ENCODE measurements at regions not wholly inside any gene's neighbourhood (a gene's known extent, or its start where the extent isn't known, plus 50 kb on each side); places are given as distances from the start of the nearest gene placed in this dataset.

DNA sequence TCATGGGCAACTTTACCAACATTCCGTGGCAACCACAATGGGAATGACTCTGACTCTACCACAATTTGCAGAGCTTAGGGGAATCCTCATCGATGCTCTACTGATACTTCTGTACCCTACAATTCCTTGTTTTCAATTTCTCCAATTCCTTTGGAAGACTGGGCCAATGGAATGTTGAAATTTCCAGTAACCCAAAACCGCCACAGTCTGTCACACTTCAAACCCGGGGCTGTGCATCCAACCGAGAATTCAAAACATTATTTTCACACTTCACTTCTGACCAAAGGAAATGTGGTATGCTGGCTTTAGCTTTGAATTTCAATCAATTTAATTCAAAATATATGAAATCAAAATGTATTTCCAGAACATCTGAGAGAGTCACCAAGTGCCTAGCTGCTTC lies 951.4 kb downstream of the VRK1 start:
- FAIRE-seq (no peak), DNase-seq (ENCODE audit: low read depth, low spot score) (no peak)
- Histone ChIP-seq H3K4me1 (ENCODE audit: control insufficient read depth, extremely low read depth, insufficient read depth, low read length) (no peaks in the 10 kb centered on the region), H4K20me1 (replicated peaks; ENCODE audit: control insufficient read depth, extremely low read depth, insufficient read depth, low read length) (no peaks in the 10 kb centered on the region), H3K79me2 (ENCODE audit: control insufficient read depth, insufficient read depth, low read length) (no peaks in the 10 kb centered on the region), H3K9ac (replicated peaks; ENCODE audit: extremely low read depth, insufficient read depth, low read length) (no peak overlapping the region), H3K4me2 (ENCODE audit: insufficient read depth, low read length) (no peak overlapping the region), H3K27me3 (ENCODE audit: control insufficient read depth in 2 of 2, insufficient read depth in 2 of 2, low read length in 2 of 2) (no peaks in the 10 kb centered on the region), H3K9me3 (replicated peaks; ENCODE audit: control insufficient read depth, insufficient read depth, low read length) (peaks cover 2% of the 10 kb centered on the region), H2AFZ (ENCODE audit: low read depth, low read length) (no peak overlapping the region), H3K4me3 (replicated peaks in 1 of 3; ENCODE audit: insufficient read depth in 1 of 3, low read depth in 1 of 3, low read length in 3 of 3) (no peak overlapping the region), H3K27ac (ENCODE audit: insufficient read depth, low read depth, low read length) (no peak overlapping the region), H3K36me3 (ENCODE audit: control insufficient read depth in 2 of 2, extremely low read depth in 1 of 2, insufficient read depth in 2 of 2, low read length in 2 of 2) (no peaks in the 10 kb centered on the region), H3K9me1 (replicated peaks; ENCODE audit: control insufficient read depth, extremely low read depth, insufficient read depth, low read length) (no peaks in the 10 kb centered on the region)
- no TSS peak for BruUV-seq (replicated peaks)
- intact Hi-C loops (cut with micrococcal nuclease), result no loop called here
- CTCF ChIA-PET, result no interaction called here
- POLR2A ChIA-PET, result no interaction called here
- dilution Hi-C loops (cut with MboI; ENCODE audit: extremely low pct_ligation_motif_present, low sequenced_read_pairs), result no loop called here
- no peak for TF ChIP-seq FOS (IDR thresholded peaks at IDR 0.05; ENCODE audit: borderline replicate concordance, insufficient read depth, low read length)
- TF ChIP-seq POLR2A (IDR thresholded peaks at IDR 0.05; ENCODE audit: low read depth, low read length), result no peak
- no peak for TF ChIP-seq JUN (IDR thresholded peaks at IDR 0.05; ENCODE audit: borderline replicate concordance, insufficient read depth, insufficient read length, low read depth)
- no peak for TF ChIP-seq GATA2 (IDR thresholded peaks at IDR 0.05; ENCODE audit: insufficient read depth, insufficient read length, low read depth, low read length)
- TF ChIP-seq MYC (IDR thresholded peaks at IDR 0.05; ENCODE audit: low read depth, low read length), result no peak
- TF ChIP-seq, protein P1, sequence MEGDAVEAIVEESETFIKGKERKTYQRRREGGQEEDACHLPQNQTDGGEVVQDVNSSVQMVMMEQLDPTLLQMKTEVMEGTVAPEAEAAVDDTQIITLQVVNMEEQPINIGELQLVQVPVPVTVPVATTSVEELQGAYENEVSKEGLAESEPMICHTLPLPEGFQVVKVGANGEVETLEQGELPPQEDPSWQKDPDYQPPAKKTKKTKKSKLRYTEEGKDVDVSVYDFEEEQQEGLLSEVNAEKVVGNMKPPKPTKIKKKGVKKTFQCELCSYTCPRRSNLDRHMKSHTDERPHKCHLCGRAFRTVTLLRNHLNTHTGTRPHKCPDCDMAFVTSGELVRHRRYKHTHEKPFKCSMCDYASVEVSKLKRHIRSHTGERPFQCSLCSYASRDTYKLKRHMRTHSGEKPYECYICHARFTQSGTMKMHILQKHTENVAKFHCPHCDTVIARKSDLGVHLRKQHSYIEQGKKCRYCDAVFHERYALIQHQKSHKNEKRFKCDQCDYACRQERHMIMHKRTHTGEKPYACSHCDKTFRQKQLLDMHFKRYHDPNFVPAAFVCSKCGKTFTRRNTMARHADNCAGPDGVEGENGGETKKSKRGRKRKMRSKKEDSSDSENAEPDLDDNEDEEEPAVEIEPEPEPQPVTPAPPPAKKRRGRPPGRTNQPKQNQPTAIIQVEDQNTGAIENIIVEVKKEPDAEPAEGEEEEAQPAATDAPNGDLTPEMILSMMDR (IDR thresholded peaks at IDR 0.05; ENCODE audit: extremely low read depth in 1 of 2, insufficient read depth in 1 of 2, low read depth in 1 of 2, low read length in 2 of 2), result no peak
- TF ChIP-seq, protein P2, sequence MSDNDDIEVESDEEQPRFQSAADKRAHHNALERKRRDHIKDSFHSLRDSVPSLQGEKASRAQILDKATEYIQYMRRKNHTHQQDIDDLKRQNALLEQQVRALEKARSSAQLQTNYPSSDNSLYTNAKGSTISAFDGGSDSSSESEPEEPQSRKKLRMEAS (IDR thresholded peaks at IDR 0.05; ENCODE audit: insufficient read depth, insufficient read length), result no peak

DNA sequence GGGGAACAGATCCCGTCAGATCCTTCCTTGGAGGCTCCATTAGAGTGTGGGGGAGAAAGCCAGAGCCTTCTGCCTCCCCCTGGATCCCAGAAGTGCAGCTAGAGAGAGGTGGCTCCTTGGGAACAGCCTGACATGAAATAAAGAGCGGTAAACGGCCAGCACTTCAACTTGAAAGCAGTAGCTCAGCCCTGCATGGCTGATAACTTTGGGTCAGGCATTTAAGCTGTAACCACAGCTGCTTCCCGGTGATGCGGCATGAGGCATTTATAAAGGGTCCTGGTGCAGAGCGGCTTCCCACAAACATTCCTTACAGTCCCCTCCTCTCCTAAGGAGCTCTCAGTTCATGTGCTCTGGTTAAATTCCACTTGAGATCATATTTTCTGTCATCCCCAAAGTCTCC lies 960.3 kb downstream of the VRK1 start:
- H4K20me1 ChIP-seq (replicated peaks; ENCODE audit: control insufficient read depth, extremely low read depth, insufficient read depth, low read length), result no peaks in the 10 kb centered on the region
- no peaks in the 10 kb centered on the region for H3K4me1 ChIP-seq (ENCODE audit: control insufficient read depth, extremely low read depth, insufficient read depth, low read length)
- intact Hi-C loops (cut with micrococcal nuclease), result no loop called here
- H3K4me3 ChIP-seq (replicated peaks in 1 of 3; ENCODE audit: insufficient read depth in 1 of 3, low read depth in 1 of 3, low read length in 3 of 3), result no peak overlapping the region
- peaks cover 2% of the 10 kb centered on the region for H3K9me3 ChIP-seq (replicated peaks; ENCODE audit: control insufficient read depth, insufficient read depth, low read length)
- H3K36me3 ChIP-seq (ENCODE audit: control insufficient read depth in 2 of 2, extremely low read depth in 1 of 2, insufficient read depth in 2 of 2, low read length in 2 of 2), result no peaks in the 10 kb centered on the region
- no TSS peak for BruUV-seq (replicated peaks)
- CTCF ChIA-PET, result no interaction called here
- POLR2A ChIA-PET, result no interaction called here
- dilution Hi-C loops (cut with MboI; ENCODE audit: extremely low pct_ligation_motif_present, low sequenced_read_pairs), result no loop called here
- no peaks in the 10 kb centered on the region for H3K9me1 ChIP-seq (replicated peaks; ENCODE audit: control insufficient read depth, extremely low read depth, insufficient read depth, low read length)
- no peak for FAIRE-seq
- H3K9ac ChIP-seq (replicated peaks; ENCODE audit: extremely low read depth, insufficient read depth, low read length), result no peak overlapping the region
- no peak overlapping the region for H3K4me2 ChIP-seq (ENCODE audit: insufficient read depth, low read length)
- H3K79me2 ChIP-seq (ENCODE audit: control insufficient read depth, insufficient read depth, low read length), result no peaks in the 10 kb centered on the region
- H3K27ac ChIP-seq (ENCODE audit: insufficient read depth, low read depth, low read length), result no peak overlapping the region
- TF ChIP-seq FOS (IDR thresholded peaks at IDR 0.05; ENCODE audit: borderline replicate concordance, insufficient read depth, low read length) (no peak), EZH2 (IDR thresholded peaks at IDR 0.05; ENCODE audit: borderline replicate concordance, low read depth, low read length, severe bottlenecking) (no peak), MYC (IDR thresholded peaks at IDR 0.05; ENCODE audit: low read depth, low read length) (no peak), GATA2 (IDR thresholded peaks at IDR 0.05; ENCODE audit: insufficient read depth, insufficient read length, low read depth, low read length) (no peak), JUN (IDR thresholded peaks at IDR 0.05; ENCODE audit: borderline replicate concordance, insufficient read depth, insufficient read length, low read depth) (no peak), POLR2A (IDR thresholded peaks at IDR 0.05; ENCODE audit: low read depth, low read length) (no peak), POLR2AphosphoS5 (IDR thresholded peaks at IDR 0.05; ENCODE audit: insufficient read depth, low read depth, low read length) (no peak)
- TF ChIP-seq, protein P2 (IDR thresholded peaks at IDR 0.05; ENCODE audit: insufficient read depth, insufficient read length), result no peak
- TF ChIP-seq, protein P1 (IDR thresholded peaks at IDR 0.05; ENCODE audit: extremely low read depth in 1 of 2, insufficient read depth in 1 of 2, low read depth in 1 of 2, low read length in 2 of 2), result no peak
- no peak overlapping the region for H2AFZ ChIP-seq (ENCODE audit: low read depth, low read length)
- no peaks in the 10 kb centered on the region for H3K27me3 ChIP-seq (ENCODE audit: control insufficient read depth in 2 of 2, insufficient read depth in 2 of 2, low read length in 2 of 2)
- no peak for DNase-seq (ENCODE audit: low read depth, low spot score)
